HFF-Myc (cell line): ENCODE measurements at regions not wholly inside any gene's neighbourhood (a gene's known extent, or its start where the extent isn't known, plus 50 kb on each side); places are given as distances from the start of the nearest gene placed in this dataset.

ENCODE experiments used
- DNase-seq: peaks from one replicate; pipeline ENCODE4 v3.0.0-alpha.2; 2011; ENCODE audit warnings: low read depth; ENCODE audit errors: extremely low read depth
- H3K4me3 ChIP-seq: replicated peaks from 2 replicates; pipeline ENCODE4 v1.5.1; 2011; ENCODE audit warnings: low read depth, mild to moderate bottlenecking, control low read depth, low read length
- TF ChIP-seq, protein P1 (sequence below): IDR thresholded peaks from 2 replicates; pipeline ENCODE4 v1.5.1; 2012; ENCODE audit warnings: mild to moderate bottlenecking, low read depth, low read length, control low read depth; ENCODE audit errors: missing control alignments

GRCh38 chr4:1492651-1493539 lies 86.7 kb upstream of the NKX1-1 start:
- DNase-seq, result no peak
- H3K4me3 ChIP-seq, result no peak overlapping the region
- TF ChIP-seq, protein P1, sequence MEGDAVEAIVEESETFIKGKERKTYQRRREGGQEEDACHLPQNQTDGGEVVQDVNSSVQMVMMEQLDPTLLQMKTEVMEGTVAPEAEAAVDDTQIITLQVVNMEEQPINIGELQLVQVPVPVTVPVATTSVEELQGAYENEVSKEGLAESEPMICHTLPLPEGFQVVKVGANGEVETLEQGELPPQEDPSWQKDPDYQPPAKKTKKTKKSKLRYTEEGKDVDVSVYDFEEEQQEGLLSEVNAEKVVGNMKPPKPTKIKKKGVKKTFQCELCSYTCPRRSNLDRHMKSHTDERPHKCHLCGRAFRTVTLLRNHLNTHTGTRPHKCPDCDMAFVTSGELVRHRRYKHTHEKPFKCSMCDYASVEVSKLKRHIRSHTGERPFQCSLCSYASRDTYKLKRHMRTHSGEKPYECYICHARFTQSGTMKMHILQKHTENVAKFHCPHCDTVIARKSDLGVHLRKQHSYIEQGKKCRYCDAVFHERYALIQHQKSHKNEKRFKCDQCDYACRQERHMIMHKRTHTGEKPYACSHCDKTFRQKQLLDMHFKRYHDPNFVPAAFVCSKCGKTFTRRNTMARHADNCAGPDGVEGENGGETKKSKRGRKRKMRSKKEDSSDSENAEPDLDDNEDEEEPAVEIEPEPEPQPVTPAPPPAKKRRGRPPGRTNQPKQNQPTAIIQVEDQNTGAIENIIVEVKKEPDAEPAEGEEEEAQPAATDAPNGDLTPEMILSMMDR, result no peak

DNA sequence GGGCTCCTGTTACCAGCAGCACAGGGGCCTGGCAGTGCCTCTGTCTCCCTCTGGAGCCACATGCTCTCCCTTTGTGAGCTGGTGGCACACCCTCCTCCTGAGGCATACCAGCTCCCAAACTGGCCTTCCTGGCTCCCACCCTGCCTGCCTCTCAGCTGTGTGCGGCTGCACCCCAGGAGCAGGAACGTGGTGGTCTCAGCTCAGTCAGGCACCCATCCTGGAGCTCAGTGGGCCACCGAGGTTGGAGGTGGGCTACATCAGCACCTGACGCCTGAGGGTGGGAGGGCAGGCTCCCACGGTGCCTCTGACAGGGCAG lies 85.9 kb upstream of the NKX1-1 start:
- H3K4me3 ChIP-seq, result no peak overlapping the region
- TF ChIP-seq, protein P1, result no peak

DNA sequence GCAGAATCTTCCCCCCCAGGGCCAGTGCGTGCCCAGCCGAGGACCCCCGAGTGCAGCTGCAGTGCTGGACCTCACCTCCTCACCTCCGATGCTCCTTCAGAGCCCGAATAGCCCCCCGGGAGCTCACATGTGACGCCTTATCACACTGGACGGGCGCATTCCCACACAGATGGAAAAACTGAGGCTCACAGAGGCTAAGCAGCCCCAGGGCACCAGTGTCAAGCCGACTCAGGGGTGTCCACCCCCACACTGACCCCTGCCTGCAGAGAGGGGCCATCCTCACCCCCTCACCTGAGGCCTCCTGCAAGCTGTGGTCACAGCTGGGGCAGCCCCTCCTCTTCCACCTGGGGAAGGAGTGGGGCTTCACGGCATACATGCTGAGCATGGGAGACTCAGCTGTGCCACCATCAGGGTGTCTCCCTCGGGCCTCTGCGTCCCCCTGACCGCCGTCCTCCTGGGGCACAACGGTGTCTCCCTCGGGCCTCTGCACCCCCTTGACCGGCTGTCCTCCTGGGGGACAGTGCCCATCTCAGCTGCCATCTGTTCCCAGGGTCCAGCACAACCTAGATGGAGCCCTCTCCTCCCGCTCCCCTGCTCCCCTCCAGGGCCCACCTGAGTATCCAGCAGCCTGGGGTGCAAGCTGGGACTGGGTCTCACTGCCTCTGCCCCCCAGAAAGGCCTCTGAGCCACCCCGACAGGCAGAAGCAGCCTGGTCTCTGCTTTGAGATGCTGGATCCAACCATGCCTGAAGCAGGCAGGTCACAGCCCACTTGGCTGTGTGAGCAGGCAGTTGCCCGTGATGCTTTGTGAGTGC lies 85.3 kb upstream of the NKX1-1 start:
- DNase-seq, result no peak
- no peak overlapping the region for H3K4me3 ChIP-seq
- TF ChIP-seq, protein P1, result no peak

More for the DNA sequence above, 85.9 kb upstream of the NKX1-1 start:
- DNase-seq, result no peak

GRCh38 chr4:1490654-1491327 lies 84.5 kb upstream of the NKX1-1 start:
- no peak overlapping the region for H3K4me3 ChIP-seq
- DNase-seq, result no peak
- TF ChIP-seq, protein P1, result no peak

GRCh38 chr4:1490011-1490653 lies 83.9 kb upstream of the NKX1-1 start:
- TF ChIP-seq, protein P1, result no peak
- no peak overlapping the region for H3K4me3 ChIP-seq
- no peak for DNase-seq

DNA sequence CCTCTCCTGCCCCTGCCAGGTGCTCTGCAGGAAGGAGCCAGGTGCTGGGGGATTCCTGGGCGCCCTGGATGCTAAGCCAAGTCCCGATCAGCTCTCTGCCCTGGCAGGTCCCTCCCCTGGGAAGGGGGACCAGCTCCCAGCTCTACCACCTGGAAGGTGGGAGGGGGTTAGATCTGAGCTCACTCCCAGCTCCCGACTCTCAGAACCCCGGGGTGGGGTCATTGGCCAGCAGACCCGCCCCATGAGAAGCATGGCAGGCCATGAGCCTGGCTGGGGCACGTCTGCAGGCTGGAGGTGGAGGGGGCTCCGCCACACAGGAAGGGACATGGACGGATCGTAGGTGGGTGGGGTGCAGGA lies 83.4 kb upstream of the NKX1-1 start:
- no peak overlapping the region for H3K4me3 ChIP-seq
- TF ChIP-seq, protein P1, result no peak
- DNase-seq, result no peak
